NCI-H2107 (cell line): ENCODE measurements at regions not wholly inside any gene's neighbourhood (a gene's known extent, or its start where the extent isn't known, plus 50 kb on each side); places are given as distances from the start of the nearest gene placed in this dataset.

Experiments
- DNase-seq: peaks from one replicate; lab custom pipeline; 2025; lab: John Stamatoyannopoulos, UW

- DNase-seq = no peak
Observed at GRCh38 chr3:194738254-194739093, 52.8 kb downstream of the FAM43A start.

- DNase-seq = no peak
Observed at GRCh38 chr3:194739498-194740284, 54.0 kb downstream of the FAM43A start.

GRCh38 chr3:194740859-194741491 lies 55.3 kb downstream of the FAM43A start:
- DNase-seq = no peak

- DNase-seq = no peak
Observed at GRCh38 chr3:194741916-194742315, 56.2 kb downstream of the FAM43A start.

GRCh38 chr3:194744826-194745225 lies 59.1 kb downstream of the FAM43A start:
- DNase-seq = no peak

GRCh38 chr3:194745422-194746184 lies 59.9 kb downstream of the FAM43A start:
- no peak for DNase-seq

GRCh38 chr3:194748225-194748624 lies 62.5 kb downstream of the FAM43A start:
- DNase-seq = no peak

GRCh38 chr3:194749631-194750490 lies 64.2 kb downstream of the FAM43A start:
- no peak for DNase-seq

GRCh38 chr3:194750491-194750828 lies 64.8 kb downstream of the FAM43A start:
- DNase-seq = peak; percentile 80

- DNase-seq = no peak
Observed at GRCh38 chr3:194755671-194756459, 70.2 kb downstream of the FAM43A start.

- DNase-seq = no peak
Observed at GRCh38 chr3:194756460-194756779, 70.7 kb downstream of the FAM43A start.

- DNase-seq = peak; percentile 53
Observed at GRCh38 chr3:194756791-194757325, 71.2 kb downstream of the FAM43A start.

GRCh38 chr3:194757647-194758061 lies 72.0 kb downstream of the FAM43A start:
- DNase-seq = no peak

GRCh38 chr3:194758716-194759115 lies 73.0 kb downstream of the FAM43A start:
- DNase-seq = no peak

- DNase-seq = no peak
Observed at GRCh38 chr3:194760494-194761137, 74.9 kb downstream of the FAM43A start.

- peak; percentile 89 for DNase-seq
Observed at GRCh38 chr3:194761384-194761783, 75.7 kb downstream of the FAM43A start.

- no peak for DNase-seq
Observed at GRCh38 chr3:194766845-194767244, 81.2 kb downstream of the FAM43A start.

- DNase-seq = no peak
Observed at GRCh38 chr3:194767446-194768207, 81.9 kb downstream of the FAM43A start.

GRCh38 chr3:194768586-194768985 lies 82.9 kb downstream of the FAM43A start:
- DNase-seq = no peak
